Esophagus mucosa (tissue), 1 donor: ENCODE measurements at regions not wholly inside any gene's neighbourhood (a gene's known extent, or its start where the extent isn't known, plus 50 kb on each side); places are given as distances from the start of the nearest gene placed in this dataset.

Experiments
- ATAC-seq: fragments of 200-7000 bp; cut with Tn5 transposase; one replicate; pipeline ENCODE4 v1.9.1; 2020
- donor health status: DM: yes; HTN: yes; CAD: no.

GRCh38 chr5:88540471-88541115 lies 271.9 kb upstream of the TMEM161B start:
- no peak for ATAC-seq

DNA sequence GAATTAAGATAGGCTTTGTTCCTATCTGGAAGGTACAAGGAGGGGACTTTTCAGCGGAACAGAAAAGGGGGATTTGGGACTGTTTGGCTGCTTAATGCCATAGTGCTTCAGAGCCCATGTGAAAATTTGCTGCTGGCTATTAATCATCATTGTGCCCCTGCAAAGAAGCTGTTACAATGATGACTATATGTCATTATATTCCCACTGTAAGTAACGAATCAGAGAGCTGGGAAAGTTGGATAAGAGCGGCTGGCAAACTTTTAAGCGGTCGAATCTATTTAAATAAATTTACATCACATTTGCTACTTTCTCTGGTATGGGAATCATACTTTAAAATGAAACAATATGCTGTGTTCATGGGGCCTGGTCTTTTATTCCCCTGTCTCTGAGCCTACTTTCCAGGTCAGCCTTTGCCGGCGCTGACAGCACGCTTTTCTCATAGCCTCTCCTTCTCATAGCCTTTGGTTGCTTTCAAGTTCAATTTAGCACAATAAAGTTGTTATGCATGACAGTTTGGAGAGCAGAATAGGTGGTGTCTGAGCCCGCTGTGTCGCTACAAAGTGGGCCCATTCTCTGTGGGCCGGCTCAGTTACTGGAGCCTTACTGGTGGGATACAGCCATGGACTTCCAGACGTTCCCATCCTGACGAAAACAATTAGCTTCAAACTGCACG lies 271.2 kb upstream of the TMEM161B start:
- no peak for ATAC-seq

- no peak for ATAC-seq
Observed at GRCh38 chr5:88539026-88539425, 270.4 kb upstream of the TMEM161B start.

DNA sequence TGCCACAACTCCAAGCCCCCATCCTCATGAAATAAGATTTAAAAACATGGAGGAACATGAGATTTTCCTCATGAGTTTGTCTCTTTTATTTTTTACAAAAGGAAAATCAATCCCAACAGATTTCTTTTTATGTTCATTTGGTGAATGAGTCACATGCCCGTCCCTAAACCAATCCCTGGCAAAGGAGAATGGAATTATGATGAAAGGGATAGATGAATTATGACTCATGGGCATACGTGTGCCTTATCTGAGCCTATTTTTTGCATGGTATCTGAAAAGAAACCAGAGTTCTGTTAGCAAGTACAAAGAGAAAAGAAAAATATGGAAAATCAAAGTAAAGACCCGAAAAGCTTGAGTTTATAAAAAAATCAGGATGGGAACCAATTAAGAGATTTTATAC lies 267.5 kb upstream of the TMEM161B start:
- ATAC-seq, result no peak

DNA sequence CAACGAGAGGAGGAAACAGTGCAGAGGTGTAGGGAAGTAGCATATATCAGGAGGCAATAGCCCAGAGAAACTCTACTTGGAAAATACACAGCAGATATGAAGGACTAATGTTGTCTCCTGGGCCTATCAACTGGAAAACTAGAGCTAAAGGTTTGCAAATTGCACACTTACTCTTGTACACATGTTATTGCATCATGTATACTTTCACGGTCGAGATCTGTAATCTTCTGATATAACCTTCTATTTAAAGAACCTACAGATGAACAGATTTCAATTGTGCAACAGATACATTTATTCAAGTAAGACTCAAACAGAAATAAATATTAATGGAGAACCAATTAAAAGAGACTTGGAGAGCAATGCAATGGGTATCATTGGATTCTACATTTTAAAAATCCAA lies 256.3 kb upstream of the TMEM161B start:
- ATAC-seq, result no peak

GRCh38 chr5:88519066-88519465 lies 250.4 kb upstream of the TMEM161B start:
- ATAC-seq, result no peak

DNA sequence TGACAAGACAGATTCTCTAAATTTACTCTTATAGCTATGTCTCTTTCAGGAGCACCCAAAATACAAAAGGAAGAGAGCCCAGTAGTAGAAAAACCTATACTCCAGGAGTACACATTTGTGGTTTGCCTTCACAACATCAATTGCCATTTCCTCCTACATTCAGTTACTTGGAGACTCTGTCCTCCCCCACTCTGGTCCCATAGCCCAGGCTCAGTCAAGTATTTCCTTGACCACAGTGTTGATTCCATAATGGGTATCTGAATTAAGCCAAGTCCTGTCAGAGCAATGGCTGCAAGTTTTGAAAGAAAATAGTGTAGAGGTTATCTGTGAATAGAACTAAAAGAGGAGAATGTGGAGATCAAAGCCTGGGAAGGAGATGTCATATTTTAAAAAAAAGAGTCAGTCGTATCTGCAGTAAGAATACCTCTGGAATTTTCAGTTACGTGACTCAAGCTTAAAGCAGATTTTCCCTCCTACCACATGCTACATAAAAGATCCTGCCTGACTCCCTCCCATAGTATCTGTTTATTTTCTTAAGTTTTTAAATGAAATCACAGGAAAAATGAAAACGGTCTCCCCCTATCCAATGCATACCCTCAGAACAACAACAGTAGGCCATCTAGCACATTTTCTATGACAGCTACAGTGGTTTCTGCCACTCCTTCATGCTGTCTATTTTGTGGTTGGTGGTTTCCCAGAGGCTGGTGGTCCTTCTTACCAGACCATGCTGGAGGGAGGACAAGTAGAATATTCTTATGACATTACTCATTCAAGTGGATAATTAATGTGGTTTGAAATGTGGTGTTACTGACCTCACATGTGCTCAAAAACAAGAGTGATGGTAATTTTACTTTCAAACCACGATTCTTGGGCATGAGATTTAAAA lies 249.7 kb upstream of the TMEM161B start:
- no peak for ATAC-seq

DNA sequence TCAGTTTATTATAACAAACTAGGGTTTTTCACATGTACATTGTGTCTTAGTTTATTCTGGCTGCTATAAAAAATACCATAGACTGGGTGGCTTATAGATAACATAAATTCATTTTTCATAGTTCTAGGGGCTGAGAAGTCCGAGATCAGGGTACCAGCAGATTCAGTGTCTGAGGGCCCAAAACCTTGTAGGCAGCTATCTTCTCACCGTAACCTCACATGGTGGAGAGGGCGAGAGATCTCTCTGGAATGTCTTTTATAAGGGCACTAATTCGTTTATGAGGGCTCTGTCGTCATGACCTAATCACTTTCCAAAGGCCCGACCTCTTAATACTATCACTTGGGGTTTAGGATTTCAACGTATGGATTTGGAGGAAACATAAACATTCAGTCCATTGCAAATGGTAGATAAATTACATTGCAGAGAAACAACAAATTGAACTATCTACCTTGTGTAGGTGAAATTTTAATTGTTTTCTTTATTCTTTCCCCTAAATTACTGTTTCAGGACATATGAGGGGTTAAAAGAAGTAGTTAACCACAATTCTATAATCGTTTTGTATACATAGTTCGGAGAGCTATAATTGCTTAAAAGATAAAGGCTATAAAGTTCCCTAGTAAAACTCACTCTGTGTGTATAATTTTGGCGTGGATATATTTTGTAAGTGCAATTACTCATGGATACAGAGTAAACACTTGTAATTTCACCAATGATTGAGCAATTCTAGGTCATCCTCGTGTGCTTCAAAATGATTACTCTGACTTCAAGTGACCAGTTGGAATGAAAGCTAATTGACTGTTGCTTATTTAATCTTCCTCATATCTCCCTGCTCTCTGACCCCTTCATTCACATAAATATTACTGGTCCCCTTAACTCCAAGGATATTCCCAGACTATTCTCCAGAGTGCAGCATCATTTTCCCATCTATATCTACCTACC lies 247.5 kb upstream of the TMEM161B start:
- no peak for ATAC-seq

- ATAC-seq, result no peak
Observed at GRCh38 chr5:88515068-88515467, 246.4 kb upstream of the TMEM161B start.

GRCh38 chr5:88509403-88509802 lies 240.8 kb upstream of the TMEM161B start:
- no peak for ATAC-seq

DNA sequence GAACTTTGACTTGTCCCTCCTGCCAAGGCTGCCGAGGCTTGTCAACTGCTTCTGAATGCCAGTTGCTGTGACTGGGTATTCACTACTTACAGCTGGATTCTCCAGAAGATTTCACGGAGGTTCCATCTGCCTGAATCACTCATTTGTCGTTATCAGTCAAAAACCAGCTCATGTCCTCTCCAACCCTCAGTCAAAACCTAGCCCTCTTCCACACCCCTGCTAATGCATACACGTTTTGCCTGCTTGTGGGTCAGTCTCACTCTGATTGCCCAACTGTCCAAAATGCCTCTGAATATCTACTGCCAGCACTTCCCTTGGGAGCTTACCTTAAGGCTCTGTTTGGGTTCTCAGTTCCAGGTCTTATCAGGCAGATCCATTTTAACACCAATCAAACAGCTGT lies 238.6 kb upstream of the TMEM161B start:
- ATAC-seq, result no peak

DNA sequence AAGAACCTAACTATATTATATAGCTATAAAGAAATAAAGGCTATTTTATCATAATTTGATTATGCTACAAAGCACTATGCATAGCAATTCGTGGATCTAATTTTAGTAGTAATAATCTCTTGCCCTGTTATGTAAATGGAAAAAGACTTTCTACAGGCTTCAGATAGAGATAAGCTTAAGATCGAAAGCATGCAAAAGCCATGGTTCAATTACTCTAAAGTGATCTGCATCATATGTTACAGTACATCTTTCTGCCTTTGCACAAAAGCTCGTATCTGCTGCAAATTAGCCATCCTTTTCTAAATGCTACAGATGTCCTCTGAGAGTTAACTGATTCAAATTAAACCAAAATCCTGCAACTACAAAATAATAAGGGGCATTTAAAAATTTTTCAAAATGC lies 234.8 kb upstream of the TMEM161B start:
- ATAC-seq, result no peak

DNA sequence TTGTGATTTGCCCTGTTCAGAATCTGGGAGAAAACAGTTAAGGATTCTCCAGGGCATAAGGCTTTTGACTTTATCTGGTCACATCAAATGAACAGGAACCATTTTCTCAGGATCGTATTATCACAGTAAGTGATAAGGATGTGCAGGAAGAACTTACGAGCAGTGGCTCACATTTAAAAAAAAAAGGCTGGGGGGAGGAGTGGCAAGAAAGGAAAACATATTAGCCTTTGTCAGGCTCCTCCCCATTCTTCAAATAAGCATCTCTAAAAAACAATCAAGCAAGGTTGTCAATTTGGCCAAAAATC lies 234.3 kb upstream of the TMEM161B start:
- ATAC-seq, result no peak

DNA sequence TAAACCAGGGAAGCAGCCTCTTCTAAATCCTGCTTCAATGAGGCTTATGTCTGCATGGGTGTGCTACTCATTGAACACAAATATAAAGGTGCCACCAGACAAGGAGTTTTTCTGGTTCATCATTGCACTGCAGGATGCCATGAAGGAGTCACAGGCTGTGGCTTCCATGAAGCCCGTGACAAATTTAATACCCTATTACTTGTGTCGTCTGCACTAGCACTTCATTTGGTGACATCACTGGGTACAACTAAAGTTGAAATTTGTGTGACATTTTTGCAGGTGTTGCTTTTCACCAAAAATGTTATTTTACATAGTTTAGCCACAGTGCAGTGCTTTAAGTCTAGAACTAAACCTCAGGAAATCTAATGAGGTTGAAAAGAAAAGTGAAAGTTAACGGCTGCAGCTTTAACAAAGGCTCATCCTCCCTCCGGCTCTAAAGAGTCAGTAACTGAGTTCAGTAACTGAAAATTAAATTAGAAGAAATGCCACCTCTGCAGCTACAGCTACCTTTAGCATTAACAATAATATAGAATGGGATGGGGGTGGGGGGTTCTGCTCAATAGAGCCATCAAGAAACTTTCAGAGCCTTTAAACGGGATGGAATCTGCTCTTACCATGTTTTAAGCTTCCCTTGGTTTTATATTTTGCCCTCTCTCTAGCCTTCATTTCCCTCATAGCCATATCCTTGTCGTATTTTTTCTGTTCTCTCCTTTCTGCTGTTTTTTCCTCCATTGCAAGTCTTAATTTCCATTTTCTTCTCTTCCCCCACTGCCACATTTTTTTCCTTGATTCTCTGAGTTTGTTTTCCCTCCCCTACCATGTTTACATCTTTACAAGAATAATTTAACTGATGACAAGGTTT lies 233.8 kb upstream of the TMEM161B start:
- ATAC-seq, result no peak

GRCh38 chr5:88495810-88496209 lies 227.2 kb upstream of the TMEM161B start:
- no peak for ATAC-seq

DNA sequence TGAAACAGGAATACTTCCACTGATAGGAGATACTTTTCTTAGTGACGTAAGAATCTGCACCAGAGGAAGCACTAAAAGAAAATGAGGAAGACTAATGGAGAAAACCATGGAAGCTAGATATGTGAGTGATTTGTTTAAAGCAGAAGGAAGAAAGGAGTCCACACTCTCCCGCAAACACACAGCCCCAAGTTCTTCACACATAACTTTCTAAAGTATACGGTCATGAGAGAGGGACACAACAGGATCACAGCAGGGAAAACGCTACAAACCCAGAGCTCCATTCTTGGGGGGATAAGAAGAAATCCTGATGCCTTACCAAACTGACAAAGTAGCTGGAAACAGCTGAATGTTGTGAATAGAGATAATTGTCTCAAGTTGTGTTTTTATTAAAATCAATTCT lies 222.2 kb upstream of the TMEM161B start:
- no peak for ATAC-seq

DNA sequence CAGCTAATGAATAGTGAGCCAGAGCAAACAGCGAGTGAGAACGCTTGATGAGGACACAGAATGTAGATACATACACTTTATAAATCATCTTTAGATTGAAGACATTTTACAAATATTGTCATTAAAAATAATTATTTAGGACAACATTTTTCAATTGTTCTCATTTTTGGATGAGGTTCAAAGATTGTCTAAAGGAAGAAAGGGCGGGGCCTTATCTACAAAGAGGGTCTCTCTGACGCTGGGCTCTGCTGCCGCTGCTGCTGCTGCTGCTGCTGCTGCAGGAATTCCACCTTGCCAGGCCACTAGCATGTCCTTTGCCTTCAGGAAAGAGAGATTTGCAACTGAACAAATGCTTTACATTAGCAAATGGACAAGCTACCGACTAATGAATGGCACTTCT lies 220.7 kb upstream of the TMEM161B start:
- ATAC-seq, result no peak

- no peak for ATAC-seq
Observed at GRCh38 chr5:88488561-88488960, 219.9 kb upstream of the TMEM161B start.

DNA sequence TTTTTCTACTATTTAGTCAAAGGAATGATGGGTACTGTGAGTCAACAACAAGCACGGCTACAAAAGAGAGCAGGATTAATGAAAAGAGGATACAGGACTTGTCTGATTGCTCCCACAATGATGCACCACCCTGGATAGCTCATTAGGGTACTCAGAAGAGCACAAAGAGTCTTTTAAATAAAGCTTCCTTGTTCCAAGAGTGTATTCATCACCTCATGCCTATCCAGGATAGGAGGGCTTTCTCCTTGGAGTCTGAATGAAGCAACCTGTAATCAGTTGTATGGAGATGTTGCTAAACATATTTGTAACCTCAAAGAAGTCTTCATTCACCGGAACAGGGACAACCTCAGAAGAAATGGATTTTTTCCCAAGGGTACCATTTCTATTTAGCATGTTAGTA lies 219.5 kb upstream of the TMEM161B start:
- no peak for ATAC-seq

GRCh38 chr5:88487066-88487465 lies 218.4 kb upstream of the TMEM161B start:
- ATAC-seq, result no peak

DNA sequence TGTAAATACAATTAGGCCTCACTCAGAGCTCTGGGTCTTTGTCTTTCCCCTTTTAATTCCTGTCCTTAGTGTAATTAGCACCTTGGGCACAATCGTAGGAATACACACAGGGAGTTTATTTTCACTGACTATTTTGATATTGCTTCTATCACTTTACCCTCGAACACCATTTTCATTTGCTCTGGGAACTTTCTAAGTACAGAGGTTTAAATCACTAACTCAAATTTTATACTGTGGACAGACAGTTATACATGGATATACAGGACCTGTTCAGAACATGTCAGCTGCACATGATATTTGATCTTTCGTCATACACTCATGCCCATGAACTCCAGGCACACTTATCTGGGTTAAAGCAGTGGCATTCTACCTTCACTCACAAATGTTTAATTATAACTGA lies 217.8 kb upstream of the TMEM161B start:
- ATAC-seq, result no peak

- no peak for ATAC-seq
Observed at GRCh38 chr5:88485531-88485930, 216.9 kb upstream of the TMEM161B start.
